ENCODE measurements at regions not wholly inside any gene's neighbourhood (a gene's known extent, or its start where the extent isn't known, plus 50 kb on each side); places are given as distances from the start of the nearest gene placed in this dataset.

GRCh38 chr6:43884652-43885022 lies 114.6 kb downstream of the VEGFA start:
- FAIRE-seq (no peak), DNase-seq (ENCODE audit: low read depth, low spot score) (no peak)
- no peaks in the 10 kb centered on the region for H3K9me3 ChIP-seq (replicated peaks; ENCODE audit: control insufficient read depth, insufficient read depth, low read length)
- intact Hi-C loops (cut with micrococcal nuclease): no loop called here
- dilution Hi-C loops (cut with MboI; ENCODE audit: extremely low pct_ligation_motif_present, low sequenced_read_pairs): no loop called here
- no peaks in the 10 kb centered on the region for H4K20me1 ChIP-seq (replicated peaks; ENCODE audit: control insufficient read depth, extremely low read depth, insufficient read depth, low read length)
- H3K9ac ChIP-seq (replicated peaks; ENCODE audit: extremely low read depth, insufficient read depth, low read length): no peak overlapping the region
- no peak overlapping the region for H3K27ac ChIP-seq (ENCODE audit: insufficient read depth, low read depth, low read length)
- no TSS peak for BruUV-seq (replicated peaks)
- no peaks in the 10 kb centered on the region for H3K79me2 ChIP-seq (ENCODE audit: control insufficient read depth, insufficient read depth, low read length)
- H3K27me3 ChIP-seq (ENCODE audit: control insufficient read depth in 2 of 2, insufficient read depth in 2 of 2, low read length in 2 of 2): no peaks in the 10 kb centered on the region
- no peak overlapping the region for H3K4me3 ChIP-seq (replicated peaks in 1 of 3; ENCODE audit: insufficient read depth in 1 of 3, low read depth in 1 of 3, low read length in 3 of 3)
- no peaks in the 10 kb centered on the region for H3K36me3 ChIP-seq (ENCODE audit: control insufficient read depth in 2 of 2, extremely low read depth in 1 of 2, insufficient read depth in 2 of 2, low read length in 2 of 2)
- H3K4me2 ChIP-seq (ENCODE audit: insufficient read depth, low read length): no peak overlapping the region
- ChIA-PET POLR2A (no interaction called here), CTCF (no interaction called here)
- H3K4me1 ChIP-seq (ENCODE audit: control insufficient read depth, extremely low read depth, insufficient read depth, low read length): no peaks in the 10 kb centered on the region
- no peak for TF ChIP-seq POLR2AphosphoS5 (IDR thresholded peaks at IDR 0.05; ENCODE audit: insufficient read depth, low read depth, low read length)
- no peak for TF ChIP-seq FOS (IDR thresholded peaks at IDR 0.05; ENCODE audit: borderline replicate concordance, insufficient read depth, low read length)
- TF ChIP-seq EZH2 (IDR thresholded peaks at IDR 0.05; ENCODE audit: borderline replicate concordance, low read depth, low read length, severe bottlenecking): no peak
- TF ChIP-seq GATA2 (IDR thresholded peaks at IDR 0.05; ENCODE audit: insufficient read depth, insufficient read length, low read depth, low read length): no peak
- TF ChIP-seq MYC (IDR thresholded peaks at IDR 0.05; ENCODE audit: low read depth, low read length): no peak
- TF ChIP-seq POLR2A (IDR thresholded peaks at IDR 0.05; ENCODE audit: low read depth, low read length): no peak
- TF ChIP-seq JUN (IDR thresholded peaks at IDR 0.05; ENCODE audit: borderline replicate concordance, insufficient read depth, insufficient read length, low read depth): no peak
- TF ChIP-seq MAX (IDR thresholded peaks at IDR 0.05; ENCODE audit: insufficient read depth, insufficient read length): no peak
- no peak for TF ChIP-seq CTCF (IDR thresholded peaks at IDR 0.05; ENCODE audit: extremely low read depth in 1 of 2, insufficient read depth in 1 of 2, low read depth in 1 of 2, low read length in 2 of 2)
- no peak overlapping the region for H2AFZ ChIP-seq (ENCODE audit: low read depth, low read length)
- H3K9me1 ChIP-seq (replicated peaks; ENCODE audit: control insufficient read depth, extremely low read depth, insufficient read depth, low read length): no peaks in the 10 kb centered on the region

All from endothelial cell of umbilical vein (primary cell).